B cell (primary cell): ENCODE measurements at regions not wholly inside any gene's neighbourhood (a gene's known extent, or its start where the extent isn't known, plus 50 kb on each side); places are given as distances from the start of the nearest gene placed in this dataset.

ENCODE experiments used
- ATAC-seq: fragments of 200-7000 bp; cut with Tn5 transposase; one replicate; pipeline ENCODE4 v1.10.0; 2021; ENCODE audit warnings: low read depth, mild to moderate bottlenecking, moderate number of reproducible peaks, moderate library complexity
- CTCF ChIA-PET: fragments of 350-600 bp; sonication (Branson Sonifier 250); formaldehyde crosslinking; loops from one replicate; lab custom pipeline; 2021; ENCODE audit warnings: antibody characterized with exemption, inconsistent platforms; lab: Charles Lee
- POLR2A ChIA-PET: fragments of 350-600 bp; sonication (Branson Sonifier 250); formaldehyde crosslinking; loops from one replicate; lab custom pipeline; 2021; ENCODE audit warnings: antibody characterized with exemption; lab: Charles Lee
- DNase-seq: peaks from one replicate; pipeline ENCODE4 v3.0.0; 2013
- H2AFZ ChIP-seq: 2 replicates; pipeline ENCODE4 v1.6.1; 2012; ENCODE audit warnings: mild to moderate bottlenecking, low read depth, low read length; ENCODE audit not compliant: insufficient read depth, poor library complexity, severe bottlenecking
- H3K27ac ChIP-seq, 2 donors: 1 replicate in 1 of 2; 2 replicates in 1 of 2; pipeline ENCODE4 v1.5.1; 2012 to 2013; ENCODE audit warnings: low read length in 2 of 2, mild to moderate bottlenecking in 2 of 2, moderate library complexity in 1 of 2
- H3K27me3 ChIP-seq, 4 experiments: fragments of 200-600 bp in 1 of 4; sonication (generic) in 1 of 4; replicated peaks in 1 of 4; 1 replicate in 2 of 4; 2 replicates in 2 of 4; pipeline versions ENCODE4 v1.6.1 to v1.7.0; 2013 to 2016; ENCODE audit warnings: low read length in 3 of 4, mild to moderate bottlenecking in 2 of 4, mixed read lengths in 1 of 4, moderate library complexity in 1 of 4; ENCODE audit not compliant: insufficient read depth in 4 of 4, control insufficient read depth in 3 of 4; ENCODE audit errors: control extremely low read depth in 1 of 4
- H3K36me3 ChIP-seq, 2 experiments: replicated peaks in 1 of 2; 1 replicate in 1 of 2; 2 replicates in 1 of 2; pipeline versions ENCODE4 v1.6.1 to v1.7.1; 2013; ENCODE audit warnings: low read length in 1 of 2; ENCODE audit not compliant: insufficient read depth in 2 of 2, control insufficient read depth in 1 of 2; ENCODE audit errors: control extremely low read depth in 1 of 2, extremely low read depth in 1 of 2
- H3K4me1 ChIP-seq, 2 donors: fragments of 200-600 bp in 1 of 2; sonication (generic) in 1 of 2; 1 replicate in 1 of 2; 2 replicates in 1 of 2; pipeline versions ENCODE4 v1.5.1 to v1.6.1; 2013 to 2017; ENCODE audit warnings: low read length in 2 of 2; ENCODE audit not compliant: control insufficient read depth in 2 of 2, insufficient read depth in 2 of 2
- H3K4me2 ChIP-seq: replicated peaks from 2 replicates; pipeline ENCODE3; 2012; ENCODE audit warnings: mild to moderate bottlenecking, low read depth, low read length; ENCODE audit not compliant: poor library complexity, severe bottlenecking
- H3K4me3 ChIP-seq, 5 experiments: fragments of 200-600 bp in 1 of 5; sonication (generic) in 1 of 5; 1 replicate in 3 of 5; 2 replicates in 2 of 5; pipeline versions ENCODE4 v1.5.1 to v1.7.0; 2011 to 2016; ENCODE audit warnings: low read length in 4 of 5, mild to moderate bottlenecking in 4 of 5, low read depth in 2 of 5, control low read depth in 1 of 5, moderate library complexity in 1 of 5; ENCODE audit not compliant: insufficient read depth in 1 of 5; ENCODE audit errors: control extremely low read depth in 1 of 5, extremely low read depth in 1 of 5
- H3K79me2 ChIP-seq: fragments of 200-600 bp; sonication (generic); one replicate; pipeline ENCODE4 v1.6.0; 2016; ENCODE audit warnings: low read length; ENCODE audit not compliant: control insufficient read depth, insufficient read depth
- H3K9ac ChIP-seq: fragments of 200-600 bp; sonication (generic); 2 replicates; pipeline ENCODE4 v1.6.1; 2017; ENCODE audit warnings: mild to moderate bottlenecking, low read length, moderate library complexity
- H3K9me3 ChIP-seq, 3 donors: one replicate each; pipeline versions ENCODE4 v1.6.1 to v1.7.1; 2013; ENCODE audit warnings: low read length in 2 of 3; ENCODE audit not compliant: control insufficient read depth in 2 of 3, insufficient read depth in 1 of 3; ENCODE audit errors: control extremely low read depth in 1 of 3
- H4K20me1 ChIP-seq: 2 replicates; pipeline ENCODE4 v1.6.0; 2012; ENCODE audit warnings: mild to moderate bottlenecking, low read length; ENCODE audit not compliant: insufficient read depth, control insufficient read depth, poor library complexity, severe bottlenecking
- H3K27ac Mint-ChIP-seq: one replicate; pipeline ENCODE4 v1.8.0; 2021; ENCODE audit warnings: mixed read lengths
- H3K27me3 Mint-ChIP-seq: one replicate; pipeline ENCODE4 v1.8.0; 2021; ENCODE audit warnings: mixed read lengths
- H3K4me1 Mint-ChIP-seq: one replicate; pipeline ENCODE4 v1.8.0; 2021; ENCODE audit warnings: mixed read lengths
- H3K4me3 Mint-ChIP-seq: one replicate; pipeline ENCODE4 v1.8.0; 2021; ENCODE audit warnings: mixed read lengths
- H3K9me3 Mint-ChIP-seq: one replicate; pipeline ENCODE4 v1.8.0; 2022; ENCODE audit warnings: mixed read lengths; ENCODE audit not compliant: insufficient read depth
- CTCF ChIP-seq: fragments of 200-600 bp; IDR thresholded peaks from one replicate; pipeline ENCODE4 v1.8.0; 2022; ENCODE audit warnings: antibody characterized with exemption, mild to moderate bottlenecking
- EZH2 ChIP-seq: IDR thresholded peaks from 2 replicates; pipeline ENCODE4 v1.6.1; 2012; ENCODE audit warnings: borderline replicate concordance, low read depth, mild to moderate bottlenecking, moderate library complexity, low read length; ENCODE audit not compliant: insufficient read depth, poor library complexity, severe bottlenecking
- WGBS: methylation state at CpG from one replicate; pipeline ENCODE4 v1.1.5; 2013; ENCODE audit warnings: missing lambda C conversion rate; ENCODE audit not compliant: insufficient coverage; 5-methylcytosine and 5-hydroxymethylcytosine counted together
- intact Hi-C: fragments of 100-400 bp; cut with micrococcal nuclease; formaldehyde crosslinking; loops from one replicate; pipeline ENCODE4 v1.10.0; 2022

DNA sequence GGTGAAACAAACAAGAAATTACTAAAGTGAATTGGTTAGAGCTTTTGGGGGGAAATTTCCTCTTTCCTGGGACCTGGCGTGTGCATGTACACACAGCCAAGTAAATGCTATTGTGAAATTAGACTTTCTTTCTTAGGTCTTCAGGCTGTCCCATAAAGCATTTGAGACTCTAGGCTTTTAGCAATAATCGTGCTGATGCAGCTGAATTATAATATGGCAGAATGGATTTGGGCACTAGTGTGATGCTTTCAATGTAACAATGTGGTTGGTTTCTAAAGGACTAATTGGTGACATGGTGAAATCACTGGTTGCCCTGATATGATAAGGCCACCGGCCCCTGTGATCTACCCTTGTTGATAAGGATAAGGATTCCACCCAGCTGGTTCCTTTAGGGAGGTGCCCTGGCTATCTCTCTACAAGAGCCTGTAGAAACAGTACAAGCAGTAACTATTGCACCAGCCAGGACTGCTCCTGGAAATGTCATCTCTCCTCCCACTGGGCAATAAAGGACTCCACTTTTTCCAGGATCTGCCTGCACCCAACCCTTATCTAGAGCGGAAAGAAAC, 164.1 kb downstream of the TFAP2A start:
- no peaks in the 10 kb centered on the region for H3K4me1 Mint-ChIP-seq
- WGBS: 85% methylated on average over 3 of the region's 4 CpGs

GRCh38 chr6:10248378-10248843, 166.5 kb downstream of the TFAP2A start:
- no peak overlapping the region for H3K27ac ChIP-seq
- peaks cover 9% of the 10 kb centered on the region for H3K27me3 Mint-ChIP-seq
- ATAC-seq (no peak), DNase-seq (no peak)
- H3K9ac ChIP-seq: no peak overlapping the region
- no peak overlapping the region for H3K4me2 ChIP-seq
- CTCF ChIA-PET: no interaction called here
- H3K4me1 Mint-ChIP-seq: no peaks in the 10 kb centered on the region
- no peaks in the 10 kb centered on the region for H3K79me2 ChIP-seq
- H3K27me3 ChIP-seq: no peaks in the 10 kb centered on the region
- no peaks in the 10 kb centered on the region for H3K36me3 ChIP-seq
- H3K9me3 Mint-ChIP-seq: no peaks in the 10 kb centered on the region
- H3K4me3 ChIP-seq: no peak overlapping the region
- TF ChIP-seq CTCF (no peak), EZH2 (no peak)
- H4K20me1 ChIP-seq: no peaks in the 10 kb centered on the region
- intact Hi-C loops: no loop called here
- no peak overlapping the region for H2AFZ ChIP-seq
- no peak overlapping the region for H3K4me3 Mint-ChIP-seq
- H3K4me1 ChIP-seq: no peaks in the 10 kb centered on the region
- no peaks in the 10 kb centered on the region for H3K9me3 ChIP-seq
- POLR2A ChIA-PET: no interaction called here
- H3K27ac Mint-ChIP-seq: no peak overlapping the region
- WGBS: 70% methylated on average over 2 of the region's 7 CpGs

More for the DNA sequence above, 164.1 kb downstream of the TFAP2A start:
- Histone ChIP-seq H3K79me2 (no peaks in the 10 kb centered on the region), H2AFZ (no peak overlapping the region), H4K20me1 (no peaks in the 10 kb centered on the region), H3K27me3 (no peaks in the 10 kb centered on the region), H3K9me3 (no peaks in the 10 kb centered on the region), H3K4me2 (no peak overlapping the region), H3K36me3 (no peaks in the 10 kb centered on the region), H3K9ac (no peak overlapping the region), H3K4me3 (no peak overlapping the region), H3K27ac (no peak overlapping the region), H3K4me1 (no peaks in the 10 kb centered on the region)
- TF ChIP-seq EZH2 (no peak), CTCF (no peak)
- ATAC-seq: no peak
- no peak for DNase-seq
- Mint-ChIP-seq H3K27ac (no peak overlapping the region), H3K27me3 (peaks cover 9% of the 10 kb centered on the region), H3K4me3 (no peak overlapping the region), H3K9me3 (no peaks in the 10 kb centered on the region)
- ChIA-PET POLR2A (no interaction called here), CTCF (no interaction called here)
- intact Hi-C loops: no loop called here
